Neural progenitor cell (in vitro differentiated cells): ENCODE measurements at regions not wholly inside any gene's neighbourhood (a gene's known extent, or its start where the extent isn't known, plus 50 kb on each side); places are given as distances from the start of the nearest gene placed in this dataset.

ENCODE experiments used
- DNase-seq: peaks from one replicate; pipeline ENCODE4 v3.0.0-alpha.2; 2016; ENCODE audit warnings: low spot score
- H2AFZ ChIP-seq: fragments of 200-600 bp; sonication (generic); replicated peaks from 2 replicates; pipeline ENCODE4 v1.6.1; 2016; ENCODE audit warnings: antibody characterized with exemption
- H3F3A ChIP-seq: fragments of 200-600 bp; sonication (generic); 2 replicates; pipeline ENCODE4 v1.6.1; 2016; ENCODE audit warnings: antibody characterized with exemption, low read depth
- H3K27ac ChIP-seq: fragments of 200-600 bp; sonication (generic); 2 replicates; pipeline ENCODE4 v1.5.1; 2016; ENCODE audit warnings: mild to moderate bottlenecking
- H3K27me3 ChIP-seq: fragments of 200-600 bp; sonication (generic); 2 replicates; pipeline ENCODE4 v1.6.1; 2016; ENCODE audit warnings: mild to moderate bottlenecking, moderate library complexity
- H3K36me3 ChIP-seq: fragments of 200-600 bp; sonication (generic); 2 replicates; pipeline ENCODE4 v1.5.1; 2016
- H3K4me1 ChIP-seq: fragments of 200-600 bp; sonication (generic); 2 replicates; pipeline ENCODE4 v1.6.1; 2016; ENCODE audit warnings: mixed run types
- H3K4me2 ChIP-seq: fragments of 200-600 bp; sonication (generic); 2 replicates; pipeline ENCODE4 v1.6.1; 2016
- H3K4me3 ChIP-seq: fragments of 200-600 bp; sonication (generic); 2 replicates; pipeline ENCODE4 v1.5.1; 2016
- H3K79me2 ChIP-seq: fragments of 200-600 bp; sonication (generic); 2 replicates; pipeline ENCODE4 v1.6.1; 2016; ENCODE audit warnings: low read depth
- H3K9ac ChIP-seq: fragments of 200-600 bp; sonication (generic); 2 replicates; pipeline ENCODE4 v1.6.1; 2016
- H3K9me3 ChIP-seq: fragments of 200-600 bp; sonication (generic); 2 replicates; pipeline ENCODE4 v1.5.1; 2016; ENCODE audit warnings: low read depth
- H4K20me1 ChIP-seq: fragments of 200-600 bp; sonication (generic); 2 replicates; pipeline ENCODE4 v1.6.1; 2016; ENCODE audit warnings: low read depth
- H3K27ac Mint-ChIP-seq: 3 replicates; pipeline ENCODE4 v1.8.0; 2021; ENCODE audit warnings: mixed read lengths
- H3K27me3 Mint-ChIP-seq: 2 replicates; pipeline ENCODE4 v1.8.0; 2022; ENCODE audit warnings: low read depth, mild to moderate bottlenecking, inconsistent platforms, moderate library complexity, mixed read lengths; ENCODE audit not compliant: insufficient read depth
- H3K36me3 Mint-ChIP-seq: 3 replicates; pipeline ENCODE4 v1.8.0; 2021; ENCODE audit warnings: mixed read lengths
- H3K4me1 Mint-ChIP-seq: 3 replicates; pipeline ENCODE4 v1.8.0; 2021; ENCODE audit warnings: mixed read lengths
- H3K4me3 Mint-ChIP-seq: 3 replicates; pipeline ENCODE4 v1.8.0; 2021; ENCODE audit warnings: mild to moderate bottlenecking, moderate library complexity, mixed read lengths
- H3K9me3 Mint-ChIP-seq: 3 replicates; pipeline ENCODE4 v1.8.0; 2020; ENCODE audit warnings: mixed read lengths
- CTCF ChIP-seq: fragments of 200-600 bp; sonication (generic); IDR thresholded peaks from 2 replicates; pipeline ENCODE4 v1.5.1; 2017; ENCODE audit warnings: antibody characterized with exemption, mild to moderate bottlenecking
- EZH2 ChIP-seq: fragments of 200-600 bp; sonication (generic); IDR thresholded peaks from 2 replicates; pipeline ENCODE4 v1.6.1; 2017; ENCODE audit warnings: antibody characterized with exemption, mild to moderate bottlenecking, moderate library complexity
- EZH2phosphoT487 ChIP-seq: fragments of 200-600 bp; sonication (generic); IDR thresholded peaks from 2 replicates; pipeline ENCODE4 v1.6.1; 2017; ENCODE audit warnings: antibody characterized with exemption

- H3K9ac ChIP-seq, result no peak overlapping the region
- H3F3A ChIP-seq, result peaks cover 10% of the 10 kb centered on the region
- H3K27me3 ChIP-seq, result peaks cover 20% of the 10 kb centered on the region
- no peak for DNase-seq
- H3K4me2 ChIP-seq, result no peak overlapping the region
- H3K27ac ChIP-seq, result no peak overlapping the region
- peaks cover 45% of the 10 kb centered on the region for H3K4me1 ChIP-seq
- H3K4me3 Mint-ChIP-seq, result no peak overlapping the region
- no peaks in the 10 kb centered on the region for H3K79me2 ChIP-seq
- no peak overlapping the region for H3K4me3 ChIP-seq
- H4K20me1 ChIP-seq, result peaks cover 21% of the 10 kb centered on the region
- H3K9me3 ChIP-seq, result no peaks in the 10 kb centered on the region
- H2AFZ ChIP-seq, result no peak overlapping the region
- no peaks in the 10 kb centered on the region for H3K36me3 Mint-ChIP-seq
- TF ChIP-seq EZH2, result no peak
- no peak for TF ChIP-seq EZH2phosphoT487
- TF ChIP-seq CTCF, result no peak
- H3K27ac Mint-ChIP-seq, result no peak overlapping the region
- peaks cover 68% of the 10 kb centered on the region for H3K4me1 Mint-ChIP-seq
- no peaks in the 10 kb centered on the region for H3K36me3 ChIP-seq
- no peaks in the 10 kb centered on the region for H3K9me3 Mint-ChIP-seq
- peaks cover 28% of the 10 kb centered on the region for H3K27me3 Mint-ChIP-seq
These were observed 196.6 kb upstream of the CIBAR2 start for GRCh38 chr16:85308611-85309540.

DNA sequence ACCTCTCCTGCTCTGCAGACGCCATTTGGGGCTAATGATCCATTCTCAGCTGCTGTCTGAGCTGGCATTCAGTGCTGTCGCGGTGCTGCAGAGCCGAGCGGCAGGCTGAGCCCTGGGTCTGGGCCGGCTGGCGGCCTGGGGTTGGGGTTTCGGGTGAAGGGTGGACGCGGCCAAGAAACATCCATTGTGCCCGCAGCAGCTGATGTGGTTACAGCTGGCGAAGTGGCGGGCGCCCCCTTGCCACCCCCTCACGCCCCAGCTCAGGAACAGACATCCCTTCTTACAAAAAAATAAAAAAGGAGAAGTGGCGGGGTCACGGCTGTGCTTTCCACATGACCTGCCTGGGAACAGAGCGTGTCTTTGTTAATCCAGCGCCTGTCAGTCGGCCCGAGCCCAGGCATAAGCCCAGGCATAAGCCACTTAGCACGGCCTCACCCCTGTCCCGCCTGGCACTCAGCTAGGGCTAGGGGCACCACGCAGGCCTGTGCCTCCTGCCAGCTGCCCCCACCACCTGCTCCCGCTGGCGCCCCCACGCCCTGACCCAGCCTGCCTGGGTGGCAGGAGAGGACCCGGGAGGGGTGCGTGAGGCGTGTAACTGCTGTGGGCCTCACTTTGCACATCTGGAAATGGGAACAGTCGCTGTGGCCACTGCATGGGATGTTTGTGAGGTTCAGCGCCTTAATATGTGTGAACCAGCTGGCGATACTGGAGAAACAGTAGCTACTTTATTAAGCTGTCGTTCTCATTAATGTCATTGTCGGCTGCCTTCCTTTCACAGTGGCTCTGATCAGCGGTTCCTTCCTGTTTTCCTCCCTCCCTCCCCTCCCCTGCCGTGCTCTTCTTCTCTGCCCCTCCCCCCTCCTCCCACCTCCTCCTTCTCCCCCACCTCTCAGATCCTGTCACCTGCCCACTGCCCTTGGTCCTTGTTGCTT, 197.7 kb upstream of the CIBAR2 start:
- Histone ChIP-seq H3K9ac (no peak overlapping the region), H3K4me2 (peak overlapping the region; percentile 53), H3K79me2 (no peaks in the 10 kb centered on the region), H3K27me3 (peaks cover 20% of the 10 kb centered on the region), H3K36me3 (no peaks in the 10 kb centered on the region), H3K27ac (no peak overlapping the region), H2AFZ (no peak overlapping the region), H3F3A (peaks cover 10% of the 10 kb centered on the region), H4K20me1 (peaks cover 21% of the 10 kb centered on the region), H3K4me3 (no peak overlapping the region), H3K9me3 (no peaks in the 10 kb centered on the region), H3K4me1 (peaks cover 45% of the 10 kb centered on the region)
- no peaks in the 10 kb centered on the region for H3K36me3 Mint-ChIP-seq
- no peak overlapping the region for H3K27ac Mint-ChIP-seq
- H3K4me3 Mint-ChIP-seq, result no peak overlapping the region
- H3K9me3 Mint-ChIP-seq, result no peaks in the 10 kb centered on the region
- H3K4me1 Mint-ChIP-seq, result peaks cover 74% of the 10 kb centered on the region
- TF ChIP-seq EZH2, result no peak
- peak; percentile 74 for DNase-seq
- peaks cover 27% of the 10 kb centered on the region for H3K27me3 Mint-ChIP-seq

DNA sequence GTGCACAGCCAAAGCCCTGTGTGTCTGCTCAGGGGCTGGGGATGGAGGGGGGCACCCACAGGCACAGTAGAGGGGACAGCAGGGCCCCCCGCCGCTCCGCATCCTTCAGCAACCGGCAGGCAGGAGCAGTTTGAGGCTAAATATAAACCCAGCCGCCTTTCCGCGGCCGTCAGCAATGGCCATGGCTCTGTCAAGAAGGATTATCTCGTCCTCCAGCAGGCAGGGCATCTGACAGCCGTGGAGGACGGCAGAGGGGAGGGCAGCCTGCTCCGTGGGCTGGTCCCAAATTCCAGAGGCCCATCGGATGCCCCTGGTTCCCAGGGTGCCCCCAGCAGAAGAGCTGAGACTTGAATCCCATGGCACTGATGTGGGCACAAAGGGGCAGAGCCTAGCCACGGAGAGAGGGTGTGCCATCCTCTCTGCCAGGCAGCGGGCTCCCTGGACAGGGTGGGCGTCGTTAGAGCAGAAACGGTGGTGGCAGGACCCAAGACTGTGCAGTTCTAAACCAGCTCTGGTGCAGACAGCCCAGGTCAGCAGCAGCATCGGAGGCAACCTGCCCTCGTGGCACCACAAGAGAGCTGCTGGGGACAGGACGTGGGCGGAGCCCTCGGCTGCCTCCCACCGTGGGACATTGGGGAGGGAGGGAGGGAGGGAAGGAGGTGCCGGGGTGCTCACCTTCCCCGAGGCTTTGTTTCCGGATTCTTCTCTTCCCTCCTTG, 198.8 kb upstream of the CIBAR2 start:
- Mint-ChIP-seq H3K36me3 (no peaks in the 10 kb centered on the region), H3K4me1 (peaks cover 79% of the 10 kb centered on the region), H3K27me3 (peaks cover 25% of the 10 kb centered on the region), H3K4me3 (peak overlapping the region; percentile 33), H3K9me3 (no peaks in the 10 kb centered on the region), H3K27ac (no peak overlapping the region)
- H3K4me1 ChIP-seq, result peaks cover 48% of the 10 kb centered on the region
- H3F3A ChIP-seq, result peaks cover 13% of the 10 kb centered on the region
- peak overlapping the region; percentile 53 for H3K4me2 ChIP-seq
- no peak overlapping the region for H3K27ac ChIP-seq
- no peak overlapping the region for H3K4me3 ChIP-seq
- no peaks in the 10 kb centered on the region for H3K9me3 ChIP-seq
- H3K79me2 ChIP-seq, result no peaks in the 10 kb centered on the region
- H4K20me1 ChIP-seq, result peaks cover 21% of the 10 kb centered on the region
- no peak overlapping the region for H2AFZ ChIP-seq
- no peak for DNase-seq
- TF ChIP-seq EZH2, result no peak
- no peak for TF ChIP-seq EZH2phosphoT487
- no peak for TF ChIP-seq CTCF
- no peak overlapping the region for H3K9ac ChIP-seq
- H3K27me3 ChIP-seq, result peaks cover 20% of the 10 kb centered on the region
- H3K36me3 ChIP-seq, result no peaks in the 10 kb centered on the region
